GM19455 (cell line): ENCODE measurements at regions not wholly inside any gene's neighbourhood (a gene's known extent, or its start where the extent isn't known, plus 50 kb on each side); places are given as distances from the start of the nearest gene placed in this dataset.
"Not testable (repeated sequence)": the region's sequence is repeated elsewhere in the genome, so short reads cannot be mapped to it uniquely, and the experiment has no call there.

Experiments used
- ATAC-seq: cut with Tn5 transposase; IDR thresholded peaks from one replicate; pipeline ENCODE4 v1.9.1; 2021; ENCODE audit not compliant: unreplicated experiment

GRCh38 chr6:69623357-69623756 lies 173.5 kb downstream of the LMBRD1 start:
- no peak for ATAC-seq

DNA sequence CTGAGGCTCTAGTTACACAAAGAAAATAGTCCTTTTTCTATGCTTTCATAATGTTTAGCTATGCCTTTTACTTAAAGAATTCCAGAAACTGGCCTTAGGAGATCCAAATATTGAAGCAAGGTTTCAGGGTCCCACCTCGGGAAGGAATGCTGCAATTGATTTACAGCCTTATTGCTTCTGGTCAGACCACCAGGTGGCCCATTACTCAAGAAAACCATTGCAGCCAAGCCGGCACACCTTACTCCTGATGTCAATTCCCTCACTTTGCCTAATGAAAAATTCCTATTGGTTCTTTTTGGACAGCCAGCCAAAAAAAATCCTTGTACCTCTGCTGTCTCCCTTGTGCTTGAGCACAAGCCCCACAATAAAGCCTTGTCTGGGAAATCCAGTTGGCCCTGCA lies 173.9 kb downstream of the LMBRD1 start:
- no peak for ATAC-seq

DNA sequence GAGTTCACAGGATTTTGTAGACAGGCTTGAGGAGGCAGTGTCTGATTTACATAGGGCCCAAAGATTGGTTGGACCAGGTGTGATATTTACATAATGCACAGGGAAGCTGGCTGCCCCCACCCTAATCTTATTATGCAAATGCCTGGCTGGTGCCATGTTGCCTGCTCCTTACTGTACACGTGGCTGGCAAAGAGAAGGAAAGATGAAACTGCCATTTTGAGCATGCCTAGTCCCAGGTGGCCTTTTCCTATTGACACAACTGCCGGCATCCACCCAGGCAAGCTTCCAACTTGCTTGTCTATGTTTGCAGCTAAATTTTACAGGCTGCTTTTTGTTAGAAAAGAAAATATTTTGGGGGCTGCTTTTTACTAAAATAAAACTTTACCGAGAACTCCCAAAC lies 174.6 kb downstream of the LMBRD1 start:
- no peak for ATAC-seq

DNA sequence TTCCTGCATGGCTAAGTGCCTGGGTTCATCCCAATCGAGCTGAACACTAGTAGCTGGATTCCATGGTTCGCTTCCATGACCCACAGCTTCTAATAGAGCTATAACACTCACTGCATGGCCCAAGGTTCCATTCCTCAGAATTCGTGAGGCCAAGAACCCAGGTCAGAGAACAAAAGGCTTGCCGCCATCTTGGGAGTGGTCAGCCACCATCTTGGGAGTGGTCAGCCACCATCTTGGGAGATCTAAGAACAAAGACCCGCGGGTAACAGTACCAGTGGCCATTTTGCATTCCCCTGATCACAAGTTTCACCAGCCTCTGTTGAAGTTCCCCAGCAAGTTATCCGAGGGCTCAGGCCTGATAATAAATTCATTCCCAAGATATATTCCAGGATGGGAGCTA lies 179.6 kb downstream of the LMBRD1 start:
- no peak for ATAC-seq

DNA sequence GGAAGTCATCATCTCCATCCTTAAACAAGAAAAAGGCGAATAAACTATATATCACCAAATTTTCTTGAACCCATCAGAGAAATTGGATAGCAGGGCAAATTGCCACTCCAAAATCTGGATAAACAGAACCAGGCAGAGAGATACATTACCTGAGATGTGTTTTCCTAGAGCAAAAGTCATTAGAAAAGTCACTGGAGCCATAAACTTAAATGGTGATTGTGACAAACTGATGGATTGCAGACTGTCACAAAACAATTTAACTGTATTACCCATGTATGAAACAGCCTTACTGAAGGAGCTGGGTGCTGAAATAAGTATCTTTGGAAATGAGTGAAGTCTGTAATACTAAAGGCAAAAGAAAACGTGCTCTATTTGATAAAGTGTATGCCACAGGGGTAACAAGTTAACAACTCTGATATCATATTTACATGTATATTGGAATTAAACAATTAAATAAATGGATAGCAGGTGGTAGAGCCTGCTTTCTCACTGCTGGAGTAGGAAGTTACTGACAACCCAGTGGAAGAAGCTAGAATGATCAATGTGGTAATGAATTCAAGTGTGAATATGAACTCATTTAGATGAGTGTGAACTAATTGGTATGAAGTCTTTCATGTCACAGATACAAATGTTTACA lies 186.9 kb downstream of the LMBRD1 start:
- ATAC-seq = no peak

- ATAC-seq = no peak
Observed at GRCh38 chr6:69601132-69601531, 195.7 kb downstream of the LMBRD1 start.

DNA sequence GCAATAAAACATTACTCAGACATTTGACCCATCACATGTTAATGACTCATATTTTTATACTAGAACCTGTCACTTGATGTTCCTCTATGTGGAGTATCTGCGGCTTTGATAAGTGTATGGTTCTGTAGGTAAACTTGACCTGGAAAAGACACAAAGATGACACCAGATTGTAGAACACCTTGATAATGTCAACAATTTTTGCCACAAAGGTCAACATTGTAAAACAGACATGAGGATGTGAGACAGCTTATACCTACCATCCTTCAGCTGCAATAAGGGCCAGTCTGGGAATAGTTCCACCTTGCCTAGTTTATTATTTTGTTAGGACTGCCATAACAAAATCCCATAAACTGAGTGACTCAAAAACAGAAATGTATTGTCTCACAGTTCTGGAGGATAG lies 202.4 kb downstream of the LMBRD1 start:
- no peak for ATAC-seq

DNA sequence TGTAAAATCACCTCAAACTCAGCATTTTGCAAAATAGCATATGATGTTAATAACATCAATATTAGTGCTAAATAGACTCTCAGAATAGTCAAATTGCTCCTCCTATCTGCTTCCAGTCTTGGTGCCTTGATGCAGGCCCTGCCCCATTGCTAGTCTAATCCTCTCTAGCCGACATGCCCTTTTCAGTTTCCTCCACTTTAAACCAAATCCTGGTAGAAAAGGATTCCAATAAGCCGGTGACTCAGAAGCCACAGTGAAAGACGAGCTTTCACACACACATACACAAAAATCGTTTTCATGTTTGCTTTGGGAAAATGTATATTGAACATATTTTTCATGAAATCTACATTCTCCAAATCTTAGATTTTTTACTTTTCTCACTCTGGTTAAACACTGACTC lies 203.1 kb downstream of the LMBRD1 start:
- ATAC-seq = no peak

GRCh38 chr6:69589626-69590025 lies 207.2 kb downstream of the LMBRD1 start:
- ATAC-seq = no peak

DNA sequence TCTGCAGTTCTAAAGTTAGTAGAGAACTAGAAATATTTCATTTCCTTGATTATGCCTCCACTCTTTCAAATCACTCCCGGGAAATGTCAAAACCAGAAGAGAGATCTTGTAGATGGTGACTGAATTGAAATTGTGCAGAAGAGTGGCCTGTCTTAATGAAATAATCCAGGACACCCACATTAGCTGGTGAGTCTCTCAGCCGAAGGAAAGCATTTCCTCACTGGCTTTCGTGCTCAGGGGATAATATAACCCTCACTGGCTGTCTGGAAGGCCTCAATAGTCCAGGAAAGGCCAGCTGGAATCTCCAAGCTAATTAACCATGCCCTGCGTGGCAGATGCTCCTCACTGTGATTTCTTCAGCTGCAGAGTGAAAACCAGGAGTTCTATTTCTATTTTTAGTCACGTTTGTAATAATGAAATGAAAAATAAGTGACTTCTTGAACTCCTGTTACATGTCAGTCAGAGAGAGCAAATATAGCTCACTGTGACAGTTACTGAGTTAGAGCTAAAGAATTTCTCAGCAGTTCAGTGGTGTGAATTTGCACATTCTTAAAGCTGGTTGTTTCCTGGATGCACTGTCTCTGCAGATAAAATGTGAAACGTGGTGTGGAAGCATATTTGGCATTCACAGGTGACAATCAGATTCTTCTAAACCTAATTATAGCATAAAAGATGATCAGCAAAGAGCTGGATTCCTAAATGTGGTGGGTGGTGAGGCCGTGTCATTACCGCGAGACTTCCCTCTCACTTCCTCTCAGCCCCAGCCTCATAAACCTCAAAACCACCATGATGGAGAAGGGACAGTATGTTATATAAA lies 211.7 kb downstream of the LMBRD1 start:
- ATAC-seq = peak; percentile 91

GRCh38 chr6:69584536-69584912 lies 212.3 kb downstream of the LMBRD1 start:
- ATAC-seq = no peak

GRCh38 chr6:69581581-69581980 lies 215.2 kb downstream of the LMBRD1 start:
- no peak for ATAC-seq

DNA sequence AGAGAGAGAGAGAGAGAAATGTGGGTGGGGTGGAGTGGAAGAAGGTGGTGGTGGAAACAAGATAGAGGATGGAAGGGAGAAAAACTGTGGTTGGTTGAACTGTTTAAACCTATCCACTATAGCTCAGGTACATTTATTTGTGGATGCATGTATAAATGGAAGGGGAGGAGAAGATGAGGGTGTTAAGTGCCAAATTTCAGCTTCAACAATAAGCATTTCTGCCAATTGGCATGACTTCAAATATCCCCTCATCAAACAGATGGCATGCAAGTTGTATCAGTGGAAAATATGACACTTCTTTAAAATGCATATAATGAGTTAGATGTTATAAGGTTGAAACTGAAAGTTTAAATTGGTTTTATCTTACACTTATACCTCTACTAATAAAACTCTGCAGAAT lies 216.1 kb downstream of the LMBRD1 start:
- no peak for ATAC-seq

DNA sequence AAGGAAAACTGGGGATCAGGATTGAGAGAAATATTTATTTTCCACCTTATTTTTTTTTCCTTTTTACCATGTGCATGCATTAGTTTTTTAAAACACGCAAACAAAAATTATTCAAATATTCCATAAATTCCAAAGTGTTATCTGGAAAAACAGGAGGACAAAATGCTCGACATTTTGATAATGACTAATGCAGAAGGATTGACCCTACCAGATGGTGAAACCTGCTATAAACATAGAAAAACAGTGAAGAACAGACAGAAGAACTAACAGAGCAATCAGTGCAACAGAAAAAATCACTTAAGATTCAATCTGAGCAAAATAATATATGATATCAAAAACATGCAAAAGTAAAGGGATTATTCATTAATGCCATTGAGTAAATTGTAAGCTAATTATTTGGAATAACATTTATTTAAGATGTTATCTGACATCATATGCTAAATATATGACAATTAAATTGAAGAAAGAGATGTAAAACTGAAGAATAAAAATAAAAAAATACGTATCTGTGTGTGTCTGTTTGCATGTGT lies 218.4 kb downstream of the LMBRD1 start:
- ATAC-seq = no peak

DNA sequence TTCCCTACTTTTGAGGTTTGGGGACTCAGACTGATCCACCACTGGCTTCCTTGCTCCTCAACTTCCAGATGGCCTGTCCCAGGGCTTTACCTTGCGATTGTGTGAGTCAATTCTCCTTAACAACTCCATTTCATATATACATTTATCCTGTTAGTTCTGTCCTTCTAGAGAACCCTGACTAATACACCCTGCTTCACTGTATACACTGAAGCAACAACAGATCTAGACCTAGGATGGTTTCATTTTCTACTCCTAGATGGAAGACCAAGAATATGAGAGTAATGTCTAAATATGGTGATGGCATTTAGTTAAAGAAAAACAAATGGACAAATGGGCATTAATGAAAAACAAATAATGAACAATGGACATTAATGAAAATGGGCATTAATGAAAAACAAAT lies 225.6 kb downstream of the LMBRD1 start:
- no peak for ATAC-seq

- no peak for ATAC-seq
Observed at GRCh38 chr6:69570106-69570505, 226.7 kb downstream of the LMBRD1 start.

DNA sequence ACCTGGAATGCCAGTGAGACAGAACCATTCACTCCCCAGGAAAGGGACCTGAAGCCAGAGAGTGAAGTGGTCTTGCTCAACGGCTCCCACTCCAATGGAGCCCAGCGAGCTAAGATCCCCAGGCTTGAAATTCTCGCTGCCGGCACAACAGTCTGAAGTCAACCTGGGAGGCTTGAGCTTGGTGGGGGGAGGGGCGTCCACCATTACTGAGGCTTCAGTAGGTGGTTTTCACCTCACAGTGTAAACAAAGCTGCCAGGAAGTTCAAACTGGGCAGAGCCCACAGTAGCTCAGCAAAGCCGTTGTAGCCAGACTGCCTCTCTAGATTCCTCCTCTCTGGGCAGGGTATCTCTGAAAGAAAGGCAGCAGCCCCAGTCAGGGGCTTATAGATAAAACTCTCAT lies 236.2 kb downstream of the LMBRD1 start:
- not testable (repeated sequence) for ATAC-seq

DNA sequence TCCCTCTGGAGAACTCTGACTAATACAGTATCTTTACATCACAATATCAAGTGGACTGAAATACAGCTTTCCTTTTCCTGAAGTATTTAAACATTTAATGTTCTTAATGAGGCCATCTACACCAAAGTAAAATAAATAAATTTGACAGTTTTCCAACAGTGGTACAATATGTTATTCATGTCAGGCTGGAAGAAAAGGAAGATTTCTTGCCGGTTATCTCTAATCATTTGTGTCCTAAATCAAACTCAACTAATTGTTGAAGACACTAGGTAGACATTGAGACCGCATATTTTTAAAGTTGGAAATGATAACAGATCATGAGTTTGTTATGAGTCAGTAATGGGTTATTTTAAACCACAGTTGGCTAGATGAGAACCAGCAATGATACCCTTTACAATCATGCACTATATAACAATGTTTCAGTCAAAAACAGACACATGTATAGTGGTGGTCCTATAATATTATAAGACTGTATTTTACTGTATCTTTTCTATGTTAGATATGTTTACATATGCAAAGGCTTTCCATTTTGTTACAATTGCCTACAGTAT lies 241.6 kb downstream of the LMBRD1 start:
- ATAC-seq = no peak

- ATAC-seq = no peak
Observed at GRCh38 chr6:69542494-69542893, 254.3 kb downstream of the LMBRD1 start.

DNA sequence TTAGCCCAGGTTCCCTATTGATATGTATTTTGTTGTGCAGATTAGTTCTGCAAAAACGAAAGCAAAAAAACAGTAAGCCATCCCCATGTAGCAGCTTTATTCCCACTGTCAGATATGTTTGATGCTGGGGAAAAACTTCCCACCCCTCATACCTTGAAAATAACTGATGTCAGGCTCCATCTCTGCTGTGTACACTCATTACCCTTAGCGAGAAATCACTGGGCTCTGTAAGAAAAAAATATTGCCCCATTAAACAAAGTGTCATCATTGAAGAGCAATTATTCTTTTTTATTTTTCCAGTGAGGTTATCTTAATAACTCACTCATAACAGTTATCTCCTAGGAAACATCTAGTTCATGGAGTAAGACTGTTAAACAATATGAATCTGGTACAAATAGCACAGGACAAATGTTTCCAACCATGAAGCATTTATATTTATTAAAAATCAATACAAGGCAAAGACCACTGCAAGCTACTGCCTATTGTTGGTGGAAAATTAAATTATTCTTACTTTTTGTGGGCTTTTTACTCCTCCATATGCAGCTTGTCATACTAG lies 268.8 kb downstream of the LMBRD1 start:
- no peak for ATAC-seq

- ATAC-seq = not testable (repeated sequence)
Observed at GRCh38 chr6:69515480-69515879, 281.3 kb downstream of the LMBRD1 start.

GRCh38 chr6:69494595-69494994 lies 302.2 kb downstream of the LMBRD1 start:
- ATAC-seq = no peak
